GM23338 (cell line): ENCODE measurements at regions not wholly inside any gene's neighbourhood (a gene's known extent, or its start where the extent isn't known, plus 50 kb on each side); places are given as distances from the start of the nearest gene placed in this dataset.

Source experiments
- ATAC-seq: fragments of 200-7000 bp; cut with Tn5 transposase; 3 replicates; pipeline ENCODE4 v1.9.1; 2020
- DNase-seq: peaks from one replicate; pipeline ENCODE4 v3.0.0-alpha.2; 2015; ENCODE audit warnings: low spot score
- H2AFZ ChIP-seq: fragments of 200-600 bp; sonication (generic); 2 replicates; pipeline ENCODE4 v1.8.0; 2016; ENCODE audit warnings: antibody characterized with exemption, mild to moderate bottlenecking, moderate library complexity
- H3F3A ChIP-seq: fragments of 200-600 bp; sonication (generic); replicated peaks from 2 replicates; pipeline ENCODE4 v1.8.0; 2017; ENCODE audit warnings: antibody characterized with exemption, mixed run types, low read depth
- H3K27ac ChIP-seq: fragments of 200-600 bp; sonication (generic); 2 replicates; pipeline ENCODE4 v1.6.1; 2016; ENCODE audit warnings: low read depth
- H3K27me3 ChIP-seq: fragments of 200-600 bp; sonication (generic); 2 replicates; pipeline ENCODE4 v1.8.0; 2016; ENCODE audit warnings: mild to moderate bottlenecking, mixed run types, moderate library complexity; ENCODE audit not compliant: insufficient read depth
- H3K36me3 ChIP-seq: fragments of 200-600 bp; sonication (generic); 2 replicates; pipeline ENCODE4 v1.8.0; 2016; ENCODE audit warnings: mild to moderate bottlenecking; ENCODE audit not compliant: insufficient read depth
- H3K4me1 ChIP-seq: fragments of 200-600 bp; sonication (generic); 2 replicates; pipeline ENCODE4 v1.8.0; 2016; ENCODE audit warnings: mild to moderate bottlenecking, moderate library complexity; ENCODE audit not compliant: insufficient read depth
- H3K4me2 ChIP-seq: fragments of 200-600 bp; sonication (generic); 2 replicates; pipeline ENCODE4 v1.7.1; 2017; ENCODE audit warnings: mixed run types
- H3K4me3 ChIP-seq: fragments of 200-600 bp; sonication (generic); 2 replicates; pipeline ENCODE4 v1.6.1; 2016; ENCODE audit warnings: mixed run types
- H3K79me2 ChIP-seq: fragments of 200-600 bp; sonication (generic); replicated peaks from 2 replicates; pipeline ENCODE4 v1.8.0; 2017; ENCODE audit warnings: mild to moderate bottlenecking; ENCODE audit not compliant: insufficient read depth
- H3K9me2 ChIP-seq: fragments of 200-600 bp; sonication (generic); 2 replicates; pipeline ENCODE4 v1.8.0; 2017; ENCODE audit not compliant: insufficient read depth
- H4K20me1 ChIP-seq: fragments of 200-600 bp; sonication (generic); replicated peaks from 2 replicates; pipeline ENCODE4 v1.8.0; 2017; ENCODE audit warnings: mild to moderate bottlenecking; ENCODE audit not compliant: insufficient read depth
- H3K27ac Mint-ChIP-seq: 2 replicates; pipeline ENCODE4 v1.8.0; 2020; ENCODE audit warnings: inconsistent platforms, mild to moderate bottlenecking, moderate library complexity, mixed read lengths
- H3K27me3 Mint-ChIP-seq: 3 replicates; pipeline ENCODE4 v1.8.0; 2022; ENCODE audit warnings: low read depth, mild to moderate bottlenecking, moderate library complexity, mixed read lengths, inconsistent platforms; ENCODE audit not compliant: insufficient read depth, poor library complexity
- H3K36me3 Mint-ChIP-seq: 3 replicates; pipeline ENCODE4 v1.8.0; 2021; ENCODE audit warnings: low read depth, mild to moderate bottlenecking, inconsistent platforms, moderate library complexity, mixed read lengths
- H3K4me1 Mint-ChIP-seq: 3 replicates; pipeline ENCODE4 v1.8.0; 2020; ENCODE audit warnings: mild to moderate bottlenecking, inconsistent platforms, mixed read lengths
- H3K4me3 Mint-ChIP-seq: 3 replicates; pipeline ENCODE4 v1.8.0; 2021; ENCODE audit warnings: moderate library complexity, mild to moderate bottlenecking, inconsistent platforms, mixed read lengths
- H3K9me3 Mint-ChIP-seq: 3 replicates; pipeline ENCODE4 v1.8.0; 2020; ENCODE audit warnings: moderate library complexity, mild to moderate bottlenecking, inconsistent platforms, mixed read lengths
- CREB1 ChIP-seq: fragments of 250-450 bp; sonication (Bioruptor Pico); IDR thresholded peaks from 2 replicates; pipeline ENCODE4 v1.5.0; 2020; ENCODE audit warnings: low read depth, mild to moderate bottlenecking, moderate library complexity
- ETS1 ChIP-seq: IDR thresholded peaks from 2 replicates; pipeline ENCODE4 v1.6.1; 2016; ENCODE audit warnings: antibody characterized with exemption
- EZH2 ChIP-seq: fragments of 200-600 bp; sonication (generic); IDR thresholded peaks from one replicate; pipeline ENCODE4 v1.8.0; 2017; ENCODE audit warnings: antibody characterized with exemption, mild to moderate bottlenecking, low read depth; ENCODE audit not compliant: unreplicated experiment
- POLR2AphosphoS5 ChIP-seq: IDR thresholded peaks from 2 replicates; pipeline ENCODE4 v1.6.1; 2016; ENCODE audit warnings: antibody characterized with exemption, low read depth
- STAT1 ChIP-seq: IDR thresholded peaks from one replicate; pipeline ENCODE4 v1.6.1; 2016; ENCODE audit warnings: antibody characterized with exemption; ENCODE audit not compliant: unreplicated experiment
- ZNF114 ChIP-seq: fragments of 250-450 bp; sonication (Bioruptor Pico); IDR thresholded peaks from 2 replicates; pipeline ENCODE4 v1.5.0; 2020; ENCODE audit warnings: mild to moderate bottlenecking, moderate library complexity
- ZNF462 ChIP-seq: fragments of 250-450 bp; sonication (Bioruptor Pico); IDR thresholded peaks from 2 replicates; pipeline ENCODE4 v1.5.0; 2020; ENCODE audit warnings: mild to moderate bottlenecking, moderate library complexity
- TF ChIP-seq, protein P1 (sequence below), 2 experiments: fragments of 200-600 bp in 1 of 2; sonication (generic) in 1 of 2; conservative IDR thresholded peaks; 2 replicates each; pipeline versions ENCODE4 v1.5.1 to v1.6.1; 2016 to 2017; ENCODE audit warnings: antibody characterized with exemption in 2 of 2, low read depth in 2 of 2, mild to moderate bottlenecking in 2 of 2, moderate library complexity in 1 of 2

DNA sequence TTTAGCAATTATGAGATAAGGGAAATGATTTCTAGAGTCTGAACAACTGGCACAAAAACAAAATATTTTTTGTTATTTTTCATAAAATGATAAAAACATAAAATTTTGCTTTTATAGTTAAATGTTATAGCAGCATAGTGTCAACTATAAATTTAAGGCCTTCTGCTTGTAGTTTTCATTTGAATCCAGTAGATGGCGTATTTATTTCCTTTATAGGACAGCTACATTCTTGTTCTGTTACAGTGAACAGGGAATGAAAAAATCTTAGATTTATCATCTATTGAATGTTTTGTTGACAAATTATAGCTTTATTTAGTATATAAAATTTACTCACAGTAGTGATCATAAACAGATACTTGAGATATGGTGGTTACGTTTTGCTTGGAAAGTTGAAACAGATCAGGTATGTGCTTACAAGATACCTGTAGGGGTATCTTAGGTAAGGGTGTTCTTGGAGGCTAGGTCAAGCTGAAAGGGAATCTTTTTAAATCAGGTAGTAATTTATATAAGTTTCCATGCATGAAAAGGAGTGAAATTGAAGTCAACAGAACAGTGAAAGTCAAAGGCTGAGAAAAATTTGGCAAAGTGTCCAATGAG, 239.3 kb upstream of the GRIN3A start:
- no peaks in the 10 kb centered on the region for H4K20me1 ChIP-seq
- H3K9me2 ChIP-seq: no peaks in the 10 kb centered on the region
- Mint-ChIP-seq H3K36me3 (peaks cover 3% of the 10 kb centered on the region; the same call in 2 of the 3 replicates), H3K27ac (no peak overlapping the region), H3K4me3 (no peak overlapping the region), H3K9me3 (peaks cover 79% of the 10 kb centered on the region), H3K27me3 (no peaks in the 10 kb centered on the region), H3K4me1 (no peaks in the 10 kb centered on the region)
- no peaks in the 10 kb centered on the region for H3K4me1 ChIP-seq
- no peaks in the 10 kb centered on the region for H3K27me3 ChIP-seq
- no peaks in the 10 kb centered on the region; the same call in none of the 2 replicates for H3K36me3 ChIP-seq
- H2AFZ ChIP-seq: no peak overlapping the region
- H3K79me2 ChIP-seq: no peaks in the 10 kb centered on the region
- H3K4me3 ChIP-seq: no peak overlapping the region
- DNase-seq: peak; percentile 17
- no peak for ATAC-seq
- no peaks in the 10 kb centered on the region for H3F3A ChIP-seq
- TF ChIP-seq ZNF462 (CRISPR knock-in tag) (no peak), STAT1 (no peak)
- TF ChIP-seq, protein P1, sequence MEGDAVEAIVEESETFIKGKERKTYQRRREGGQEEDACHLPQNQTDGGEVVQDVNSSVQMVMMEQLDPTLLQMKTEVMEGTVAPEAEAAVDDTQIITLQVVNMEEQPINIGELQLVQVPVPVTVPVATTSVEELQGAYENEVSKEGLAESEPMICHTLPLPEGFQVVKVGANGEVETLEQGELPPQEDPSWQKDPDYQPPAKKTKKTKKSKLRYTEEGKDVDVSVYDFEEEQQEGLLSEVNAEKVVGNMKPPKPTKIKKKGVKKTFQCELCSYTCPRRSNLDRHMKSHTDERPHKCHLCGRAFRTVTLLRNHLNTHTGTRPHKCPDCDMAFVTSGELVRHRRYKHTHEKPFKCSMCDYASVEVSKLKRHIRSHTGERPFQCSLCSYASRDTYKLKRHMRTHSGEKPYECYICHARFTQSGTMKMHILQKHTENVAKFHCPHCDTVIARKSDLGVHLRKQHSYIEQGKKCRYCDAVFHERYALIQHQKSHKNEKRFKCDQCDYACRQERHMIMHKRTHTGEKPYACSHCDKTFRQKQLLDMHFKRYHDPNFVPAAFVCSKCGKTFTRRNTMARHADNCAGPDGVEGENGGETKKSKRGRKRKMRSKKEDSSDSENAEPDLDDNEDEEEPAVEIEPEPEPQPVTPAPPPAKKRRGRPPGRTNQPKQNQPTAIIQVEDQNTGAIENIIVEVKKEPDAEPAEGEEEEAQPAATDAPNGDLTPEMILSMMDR (conservative IDR thresholded peaks at IDR 0.05; ENCODE audit: low read depth in 2 of 2): peak in 1 of 2 experiments; percentile 58; a peak in 3 of 4 replicates
- no peak overlapping the region for H3K4me2 ChIP-seq
- H3K27ac ChIP-seq: no peak overlapping the region

DNA sequence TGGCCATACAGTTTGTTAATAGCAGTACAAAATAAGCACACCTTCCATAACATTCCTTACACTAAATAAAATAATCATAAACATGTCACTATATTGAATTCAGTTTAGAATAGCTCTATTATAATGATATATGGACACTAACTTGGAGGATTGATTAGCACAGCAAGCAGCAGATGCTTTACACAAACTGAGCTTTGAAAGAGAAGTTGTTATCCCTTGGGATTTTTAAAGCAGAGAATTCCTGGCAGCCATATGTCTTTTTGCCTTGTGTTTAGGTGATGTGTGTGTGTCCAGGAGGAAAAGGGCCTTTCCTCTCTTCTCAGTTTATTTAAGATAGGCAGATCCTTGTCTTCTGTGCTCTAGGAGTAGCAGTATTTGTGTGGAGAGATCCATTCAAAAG, 232.2 kb upstream of the GRIN3A start:
- Histone ChIP-seq H3K27me3 (no peaks in the 10 kb centered on the region), H3K36me3 (no peaks in the 10 kb centered on the region; the same call in none of the 2 replicates), H2AFZ (no peak overlapping the region), H3F3A (no peaks in the 10 kb centered on the region), H3K79me2 (no peaks in the 10 kb centered on the region), H4K20me1 (no peaks in the 10 kb centered on the region), H3K27ac (no peak overlapping the region), H3K4me3 (no peak overlapping the region), H3K9me2 (no peaks in the 10 kb centered on the region), H3K4me1 (no peaks in the 10 kb centered on the region), H3K4me2 (no peak overlapping the region)
- DNase-seq (no peak), ATAC-seq (no peak)
- peaks cover 2% of the 10 kb centered on the region; the same call in 1 of the 3 replicates for H3K36me3 Mint-ChIP-seq
- peaks cover 80% of the 10 kb centered on the region for H3K9me3 Mint-ChIP-seq
- no peaks in the 10 kb centered on the region for H3K4me1 Mint-ChIP-seq
- peaks cover 2% of the 10 kb centered on the region for H3K27me3 Mint-ChIP-seq
- H3K27ac Mint-ChIP-seq: no peak overlapping the region
- H3K4me3 Mint-ChIP-seq: no peak overlapping the region
- TF ChIP-seq ZNF114 (no peak), EZH2 (no peak), POLR2AphosphoS5 (no peak), CREB1 (no peak), ETS1 (no peak)
- TF ChIP-seq, protein P1 (conservative IDR thresholded peaks at IDR 0.05; ENCODE audit: low read depth in 2 of 2): no peak
